ENCODE measurements at regions not wholly inside any gene's neighbourhood (a gene's known extent, or its start where the extent isn't known, plus 50 kb on each side); places are given as distances from the start of the nearest gene placed in this dataset.

GRCh38 chr16:79726902-79727301 lies 126.4 kb upstream of the MAF start:
- TF ChIP-seq CTCF (IDR thresholded peaks at IDR 0.05), result no peak
- no peak for TF ChIP-seq POLR2A (IDR thresholded peaks at IDR 0.05)

Data from right lobe of liver (tissue), 4 donors.